Psoas muscle (tissue), 7 donors: ENCODE measurements at regions not wholly inside any gene's neighbourhood (a gene's known extent, or its start where the extent isn't known, plus 50 kb on each side); places are given as distances from the start of the nearest gene placed in this dataset.

Experiments
- ATAC-seq, 4 donors: fragments of 200-7000 bp; cut with Tn5 transposase; one replicate each; pipeline ENCODE4 v1.9.1; 2020; ENCODE audit warnings: moderate library complexity in 3 of 4, mild to moderate bottlenecking in 2 of 4
- DNase-seq, 2 donors: peaks; one replicate each; pipeline ENCODE4 v3.0.0-alpha.2; 2020
- H3K27ac ChIP-seq: fragments of 200-600 bp; one replicate; pipeline ENCODE4 v1.8.0; 2022
- H3K27me3 ChIP-seq, 3 donors: fragments of 200-600 bp in 1 of 3; one replicate each; pipeline versions ENCODE4 v1.6.1 to v1.8.0; 2013 to 2022; ENCODE audit warnings: low read length in 2 of 3, mild to moderate bottlenecking in 2 of 3, moderate library complexity in 1 of 3; ENCODE audit not compliant: insufficient read depth in 3 of 3
- H3K36me3 ChIP-seq, 2 donors: fragments of 200-600 bp in 1 of 2; one replicate each; pipeline versions ENCODE4 v1.6.1 to v1.8.0; 2013 to 2022; ENCODE audit warnings: low read depth in 1 of 2, mild to moderate bottlenecking in 1 of 2, moderate library complexity in 1 of 2; ENCODE audit not compliant: insufficient read depth in 1 of 2
- H3K4me1 ChIP-seq: fragments of 200-600 bp; one replicate; pipeline ENCODE4 v1.8.0; 2022
- H3K4me3 ChIP-seq: fragments of 200-600 bp; one replicate; pipeline ENCODE4 v1.8.0; 2022; ENCODE audit warnings: mild to moderate bottlenecking
- H3K9me3 ChIP-seq: fragments of 200-600 bp; one replicate; pipeline ENCODE4 v1.8.0; 2022
- CTCF ChIP-seq: fragments of 200-600 bp; IDR thresholded peaks from one replicate; pipeline ENCODE4 v1.8.0; 2022; ENCODE audit warnings: antibody characterized with exemption
- WGBS, 3 donors: extraction: QIAGEN DNeasy Blood & Tissue Kit; methylation state at CpG; one replicate each; pipeline versions ENCODE4 v1.1.6 to v1.1.7; 2013; 5-methylcytosine and 5-hydroxymethylcytosine counted together
- intact Hi-C, 2 donors: fragments of 100-400 bp; cut with DNase I; formaldehyde crosslinking; loops; one replicate each; pipeline versions ENCODE4 v1.11.0 to v1.14.2; 2022
- donor health status: healthy with polysubstance abuse.
- donor health status: DM: no; HTN: no; CAD: no; lungs with moderate emphysema.
- donor health status: Bipolar disorder and iron deficiency.
- donor health status: healthy.
- donor health status: DM: yes; HTN: yes; CAD: no.
- donor health status: DM: no; HTN: no; CAD: no.
- donor health status: DM: yes; HTN: yes; CAD: no.

- intact Hi-C loops = loop anchor here in 1 of 2 donors (10.0 kb wide), 1 partner anchor 194 kb away; no protein-coding TSS in a partner anchor
- DNase-seq = no peak
These were observed 144.7 kb downstream of the PLCE1 start for GRCh38 chr10:94138391-94138790.

GRCh38 chr10:94143261-94143660 lies 149.5 kb downstream of the PLCE1 start:
- intact Hi-C loops = no loop called here
- H3K27me3 ChIP-seq = no peaks in the 10 kb centered on the region
- DNase-seq (no peak), ATAC-seq (no peak)
- no peak overlapping the region for H3K27ac ChIP-seq
- TF ChIP-seq CTCF = no peak
- H3K4me3 ChIP-seq = no peak overlapping the region
- no peaks in the 10 kb centered on the region for H3K36me3 ChIP-seq
- H3K4me1 ChIP-seq = no peaks in the 10 kb centered on the region
- peaks cover 5% of the 10 kb centered on the region for H3K9me3 ChIP-seq

More at GRCh38 chr10:94138391-94138790, 144.7 kb downstream of the PLCE1 start:
- TF ChIP-seq CTCF = no peak
- Histone ChIP-seq H3K4me1 (peaks cover 3% of the 10 kb centered on the region), H3K36me3 (no peaks in the 10 kb centered on the region), H3K27me3 (no peaks in the 10 kb centered on the region), H3K27ac (no peak overlapping the region), H3K4me3 (no peak overlapping the region), H3K9me3 (no peaks in the 10 kb centered on the region)
- 88 to 90% (median 89%) methylated on average over 2 of the region's 2 CpGs for WGBS, 3 donors
- ATAC-seq = peak; percentile 32 to 86 (median 78)

GRCh38 chr10:94146313-94146712 lies 152.6 kb downstream of the PLCE1 start:
- Histone ChIP-seq H3K27me3 (no peaks in the 10 kb centered on the region), H3K4me1 (peaks cover 12% of the 10 kb centered on the region), H3K36me3 (no peaks in the 10 kb centered on the region), H3K4me3 (no peak overlapping the region), H3K27ac (no peak overlapping the region), H3K9me3 (peaks cover 5% of the 10 kb centered on the region)
- intact Hi-C loops = no loop called here
- DNase-seq (no peak), ATAC-seq (no peak)
- no peak for TF ChIP-seq CTCF
- 72 to 78% (median 74%) methylated on average over 8 of the region's 8 CpGs for WGBS, 3 donors

GRCh38 chr10:94146746-94147145 lies 153.0 kb downstream of the PLCE1 start:
- DNase-seq (no peak), ATAC-seq (no peak)
- TF ChIP-seq CTCF = no peak
- H3K27me3 ChIP-seq = no peaks in the 10 kb centered on the region
- intact Hi-C loops = no loop called here
- H3K4me3 ChIP-seq = no peak overlapping the region
- H3K27ac ChIP-seq = no peak overlapping the region
- H3K9me3 ChIP-seq = peaks cover 5% of the 10 kb centered on the region
- H3K36me3 ChIP-seq = no peaks in the 10 kb centered on the region
- H3K4me1 ChIP-seq = peaks cover 12% of the 10 kb centered on the region
- 73 to 81% (median 77%) methylated on average over 5 of the region's 5 CpGs for WGBS, 3 donors

GRCh38 chr10:94149702-94150101 lies 156.0 kb downstream of the PLCE1 start:
- Histone ChIP-seq H3K4me3 (no peak overlapping the region), H3K9me3 (peaks cover 5% of the 10 kb centered on the region), H3K4me1 (peaks cover 12% of the 10 kb centered on the region), H3K36me3 (no peaks in the 10 kb centered on the region), H3K27ac (peak overlapping the region; percentile 36), H3K27me3 (no peaks in the 10 kb centered on the region)
- peak in 3 of 4 donors; percentile 54 to 88 (median 81) for ATAC-seq
- TF ChIP-seq CTCF = no peak
- DNase-seq = no peak
- 60 to 65% (median 61%) methylated on average over 2 of the region's 2 CpGs for WGBS, 3 donors
- intact Hi-C loops = no loop called here
